ENCODE measurements at regions not wholly inside any gene's neighbourhood (a gene's known extent, or its start where the extent isn't known, plus 50 kb on each side); places are given as distances from the start of the nearest gene placed in this dataset.
"Not testable (repeated sequence)": the region's sequence is repeated elsewhere in the genome, so short reads cannot be mapped to it uniquely, and the experiment has no call there.

DNA sequence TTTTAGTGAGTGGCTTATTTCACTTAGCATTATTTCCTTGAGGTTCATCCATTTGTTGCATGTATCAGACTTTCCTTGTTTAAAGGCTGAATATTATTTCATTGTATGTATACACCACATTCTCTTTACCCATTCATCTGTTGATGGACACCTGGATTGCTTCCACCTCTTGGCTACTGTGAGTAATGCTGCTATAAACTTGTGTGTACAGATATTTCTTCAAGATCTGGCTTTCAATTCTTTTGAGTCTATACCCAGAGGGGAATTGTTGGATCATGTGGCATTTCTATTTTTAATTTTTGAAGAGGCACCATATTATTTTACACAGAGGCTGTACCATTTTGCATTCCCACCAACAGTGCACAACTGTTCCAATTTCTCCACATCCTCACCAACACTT is 313.5 kb downstream of the RPLP1 start:
- no peak for DNase-seq (ENCODE audit: low read depth)

DNA sequence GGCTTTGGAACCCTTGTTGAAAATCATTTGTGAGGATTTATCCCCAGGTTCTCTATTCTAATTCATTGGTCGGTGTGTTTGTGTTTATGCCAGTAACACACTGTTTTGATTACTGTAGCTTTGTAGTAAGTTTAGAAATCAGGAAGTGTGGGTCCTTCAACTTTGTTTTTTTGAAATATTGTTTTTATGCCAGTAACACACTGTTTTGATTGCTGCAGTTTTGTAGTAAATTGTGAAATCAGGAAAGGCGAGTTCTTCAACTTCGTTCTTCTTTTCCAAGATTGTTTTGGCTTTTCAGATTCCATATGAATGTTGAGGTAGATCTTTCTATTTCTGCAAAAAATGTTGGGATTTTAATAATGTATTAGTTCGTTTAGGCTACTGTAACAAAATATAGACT is 314.6 kb downstream of the RPLP1 start:
- no peak for DNase-seq (ENCODE audit: low read depth)

- DNase-seq (ENCODE audit: low read depth), result not testable (repeated sequence)
Observed at GRCh38 chr15:69769336-69769735, 316.7 kb downstream of the RPLP1 start.

DNA sequence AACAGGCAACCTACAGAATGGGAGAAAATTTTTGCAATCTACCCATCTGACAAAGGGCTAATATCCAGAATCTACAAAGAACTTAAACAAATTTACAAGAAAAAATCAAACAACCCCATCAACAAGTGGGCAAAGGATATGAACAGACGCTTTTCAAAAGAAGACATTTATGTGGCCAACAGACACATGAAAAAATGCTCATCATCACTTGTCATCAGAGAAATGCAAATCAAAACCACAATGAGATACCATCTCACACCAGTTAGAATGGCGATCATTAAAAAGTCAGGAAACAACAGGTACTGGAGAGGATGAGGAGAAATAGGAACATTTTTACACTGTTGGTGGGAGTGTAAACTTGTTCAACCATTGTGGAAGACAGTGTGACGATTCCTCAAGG is 321.6 kb downstream of the RPLP1 start:
- DNase-seq (ENCODE audit: low read depth), result not testable (repeated sequence)

DNA sequence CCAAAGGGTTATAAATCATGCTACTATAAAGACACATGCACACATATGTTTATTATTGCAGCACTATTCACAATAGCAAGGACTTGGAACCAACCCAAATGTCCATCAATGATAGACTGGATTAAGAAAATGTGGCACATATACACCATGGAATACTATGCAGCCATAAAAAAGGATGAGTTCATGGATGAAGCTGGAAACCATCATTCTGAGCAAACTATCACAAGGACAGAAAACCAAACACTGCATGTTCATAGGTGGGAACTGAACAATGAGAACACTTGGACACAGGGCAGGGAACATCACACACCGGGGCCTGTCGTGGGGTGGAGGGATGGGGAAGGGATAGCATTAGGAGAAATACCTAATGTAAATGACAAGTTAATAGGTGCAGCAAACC is 322.1 kb downstream of the RPLP1 start:
- not testable (repeated sequence) for DNase-seq (ENCODE audit: low read depth)

DNA sequence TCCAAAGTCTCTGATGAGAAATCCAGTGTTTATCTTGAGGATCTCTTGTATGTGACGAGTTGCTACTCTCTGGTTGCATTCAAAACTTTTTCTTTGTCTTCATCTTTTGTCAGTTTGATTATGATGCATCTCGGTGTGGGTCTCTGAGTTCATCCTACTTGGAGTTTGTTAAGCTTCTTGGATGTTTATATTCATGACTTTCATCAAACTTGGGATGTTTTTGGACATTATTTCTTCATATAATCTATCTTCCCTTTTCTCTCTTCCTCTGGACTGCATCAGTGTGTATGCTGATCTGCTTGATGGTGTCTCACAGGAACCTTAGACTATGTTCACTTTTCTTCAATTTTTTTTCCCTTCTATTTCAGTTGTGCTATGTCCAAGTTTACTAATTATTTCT is 320.4 kb downstream of the TLE3 start:
- DNase-seq (ENCODE audit: low read depth), result no peak

DNA sequence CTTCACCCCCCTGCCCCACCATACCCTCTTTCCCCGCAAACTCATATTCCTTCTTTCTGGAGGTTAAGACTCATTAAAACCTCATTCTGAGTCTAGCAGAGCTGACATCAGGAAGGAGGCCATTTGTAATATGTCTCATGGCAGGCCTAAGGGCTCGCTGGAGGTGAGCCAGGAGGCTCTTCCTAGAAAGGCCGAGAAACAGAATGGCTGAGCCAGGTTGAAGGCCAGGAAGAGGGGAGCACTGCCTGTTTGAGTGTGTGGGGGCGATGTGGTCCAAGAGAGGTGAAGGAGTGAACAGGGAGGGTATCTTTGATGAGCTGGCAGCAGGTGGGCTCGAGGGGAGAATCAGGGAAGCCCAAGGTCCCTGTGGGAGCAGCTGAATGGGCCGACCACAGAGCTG is 317.3 kb downstream of the TLE3 start:
- no peak for DNase-seq (ENCODE audit: low read depth)

GRCh38 chr15:69780981-69781380 is 316.7 kb downstream of the TLE3 start:
- DNase-seq (ENCODE audit: low read depth), result no peak

DNA sequence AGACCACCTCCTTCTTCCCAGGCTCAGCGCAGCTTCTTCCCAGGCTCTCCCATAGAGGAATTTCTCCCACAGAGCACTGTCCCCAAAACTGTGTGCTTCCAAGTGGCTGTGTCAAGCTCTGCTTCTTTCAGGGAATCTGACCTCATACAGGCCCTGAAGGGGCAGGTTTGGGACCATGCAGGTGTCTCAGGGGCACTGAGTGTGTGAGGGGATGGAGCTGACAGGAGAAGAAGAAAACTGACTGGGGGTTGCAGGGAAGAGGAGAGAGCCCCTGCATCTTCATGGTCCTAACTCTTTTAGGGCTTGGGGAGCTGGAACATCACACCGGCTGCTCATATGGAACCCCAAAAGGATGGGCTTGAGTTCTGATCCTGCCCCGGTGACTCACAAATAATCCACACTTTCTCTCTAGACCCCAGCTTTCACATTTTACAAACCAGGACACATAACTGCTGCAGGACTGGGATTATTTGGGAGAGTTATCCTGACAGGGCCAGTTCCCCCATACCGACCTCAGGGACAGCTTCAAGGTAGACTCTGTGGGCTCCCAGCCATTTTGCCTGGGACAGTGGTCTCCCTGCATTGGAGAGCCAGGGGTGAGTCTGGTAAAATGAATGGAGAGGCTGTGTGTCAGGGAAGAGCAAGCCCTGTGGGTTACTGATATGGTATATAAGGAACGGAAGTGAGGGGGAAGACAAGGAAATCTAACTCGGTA is 316.1 kb downstream of the TLE3 start:
- no peak for DNase-seq (ENCODE audit: low read depth)

DNA sequence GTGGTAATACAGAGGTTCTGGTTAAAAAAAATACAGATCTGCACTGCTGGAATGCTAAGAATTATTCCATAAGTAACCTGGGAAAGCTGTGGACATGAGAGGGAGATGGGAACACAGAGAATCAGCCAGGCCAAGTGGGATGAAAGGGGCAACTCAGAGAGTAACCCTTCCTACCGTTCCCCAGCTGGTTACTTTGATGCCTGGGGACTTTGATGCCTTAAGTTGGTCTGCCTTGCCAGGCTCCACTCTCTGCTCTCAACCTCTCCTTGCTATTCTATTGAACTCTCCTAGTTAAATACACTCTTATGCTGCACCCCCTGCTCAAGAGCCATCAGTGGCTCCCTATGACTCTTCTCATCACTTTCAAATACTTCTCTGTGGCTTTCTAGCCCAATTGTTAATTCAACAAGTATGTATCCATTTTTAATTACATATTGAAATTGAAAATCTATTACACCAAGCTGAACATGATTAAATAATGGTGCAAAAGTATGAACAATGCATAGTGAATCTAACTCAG is 315.5 kb downstream of the TLE3 start:
- DNase-seq (ENCODE audit: low read depth), result no peak

DNA sequence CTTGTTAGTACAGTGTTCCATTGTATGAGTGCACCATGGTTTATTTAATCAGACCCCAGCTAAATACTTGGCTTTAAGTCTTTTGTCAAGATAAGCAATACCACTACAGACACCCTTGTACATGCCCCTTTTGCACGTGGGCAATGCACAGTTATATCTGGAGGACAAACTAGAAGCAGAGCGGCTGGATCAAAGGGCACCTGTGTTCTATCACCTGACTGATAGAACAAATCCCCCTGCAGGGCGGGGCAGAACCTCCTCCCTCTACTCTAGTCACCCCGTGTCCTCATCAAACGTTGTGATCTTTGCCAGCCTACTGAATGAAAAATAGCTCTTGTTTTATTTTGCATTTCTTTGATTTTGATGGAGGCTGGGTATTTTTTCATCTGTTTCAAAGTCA is 314.9 kb downstream of the TLE3 start:
- no peak for DNase-seq (ENCODE audit: low read depth)

DNA sequence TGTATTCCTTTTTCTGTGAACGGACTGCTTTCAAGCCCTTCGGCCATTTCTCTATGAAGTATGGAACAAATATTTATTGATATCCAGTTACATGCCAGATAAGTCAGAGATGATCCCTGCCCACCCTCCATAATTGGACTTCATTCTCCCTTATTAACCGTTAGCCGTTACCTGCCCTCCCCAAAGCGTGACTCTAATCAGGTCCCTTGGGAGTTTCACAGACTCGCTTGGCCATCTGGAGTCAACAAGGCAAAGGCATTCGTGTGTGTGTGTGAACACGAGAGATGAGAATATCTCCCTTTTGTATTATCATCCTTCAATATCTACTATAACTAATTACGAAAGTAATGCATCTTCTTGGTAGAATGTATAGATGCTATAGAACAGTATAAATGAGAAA is 314.5 kb downstream of the TLE3 start:
- no peak for DNase-seq (ENCODE audit: low read depth)

- no peak for DNase-seq (ENCODE audit: low read depth)
Observed at GRCh38 chr15:69784798-69785566, 312.7 kb downstream of the TLE3 start.

DNA sequence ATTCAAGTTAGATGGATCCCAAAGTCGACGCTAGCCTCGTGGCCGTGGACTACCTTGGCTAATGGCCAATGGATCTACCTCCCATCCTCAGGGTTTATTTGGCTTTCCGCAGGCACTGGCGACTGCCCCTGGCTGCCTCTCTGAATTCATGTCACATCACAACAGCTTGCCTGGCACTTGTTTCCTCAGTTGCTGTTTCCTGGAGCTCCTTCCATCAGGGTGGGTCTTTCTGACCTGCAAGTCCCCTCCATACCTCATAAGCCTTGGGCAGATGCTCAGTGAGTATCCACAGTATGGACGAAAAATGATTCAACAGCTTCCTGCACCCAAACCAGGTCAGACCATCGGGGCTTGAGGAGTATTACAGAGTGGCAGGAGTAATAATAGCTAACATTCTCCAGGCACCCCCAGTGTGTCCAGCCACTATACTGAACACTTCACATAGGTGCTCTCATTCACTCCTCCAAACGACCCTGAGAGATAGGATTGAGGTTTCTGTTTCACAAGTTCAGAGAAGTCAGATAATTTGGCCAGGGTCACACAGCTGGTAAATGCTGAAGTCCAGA is 311.5 kb downstream of the TLE3 start:
- no peak for DNase-seq (ENCODE audit: low read depth)

GRCh38 chr15:69787791-69788190 is 309.9 kb downstream of the TLE3 start:
- no peak for DNase-seq (ENCODE audit: low read depth)

DNA sequence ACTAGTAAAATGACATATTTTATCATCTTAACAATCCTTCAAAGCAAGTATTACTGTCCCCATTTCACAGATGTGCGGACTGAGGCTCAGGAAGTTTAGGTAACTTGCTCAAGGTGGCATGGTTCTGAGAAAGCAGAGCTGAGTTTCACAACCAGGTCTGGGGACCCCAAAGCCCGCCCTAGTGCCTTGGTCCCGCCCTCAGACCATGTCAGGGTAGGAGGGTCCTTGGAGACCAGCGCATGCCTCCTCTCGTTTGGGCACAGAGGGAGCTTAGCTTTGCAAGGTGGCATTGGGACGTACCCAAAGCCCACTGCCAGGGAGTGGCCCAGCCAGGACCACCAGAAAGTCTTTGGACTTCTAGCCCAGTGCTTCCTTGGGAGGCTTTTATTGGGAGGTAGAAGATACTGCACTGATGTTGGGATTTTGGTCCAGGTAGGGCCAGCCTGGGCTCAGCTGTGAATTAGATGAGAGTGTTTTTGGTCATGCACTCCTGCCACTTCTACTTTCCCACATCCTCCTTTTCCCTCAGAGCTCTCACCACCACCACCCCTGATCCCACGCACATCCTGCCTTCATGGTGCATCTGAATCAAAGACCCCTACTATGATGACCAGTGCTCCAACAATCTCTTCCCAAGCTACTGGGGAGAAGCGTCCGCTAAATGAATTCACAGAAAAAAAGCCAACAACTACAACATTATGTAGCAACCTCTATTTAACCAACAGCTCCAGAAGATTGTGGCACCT is 307.9 kb downstream of the TLE3 start:
- no peak for DNase-seq (ENCODE audit: low read depth)

DNA sequence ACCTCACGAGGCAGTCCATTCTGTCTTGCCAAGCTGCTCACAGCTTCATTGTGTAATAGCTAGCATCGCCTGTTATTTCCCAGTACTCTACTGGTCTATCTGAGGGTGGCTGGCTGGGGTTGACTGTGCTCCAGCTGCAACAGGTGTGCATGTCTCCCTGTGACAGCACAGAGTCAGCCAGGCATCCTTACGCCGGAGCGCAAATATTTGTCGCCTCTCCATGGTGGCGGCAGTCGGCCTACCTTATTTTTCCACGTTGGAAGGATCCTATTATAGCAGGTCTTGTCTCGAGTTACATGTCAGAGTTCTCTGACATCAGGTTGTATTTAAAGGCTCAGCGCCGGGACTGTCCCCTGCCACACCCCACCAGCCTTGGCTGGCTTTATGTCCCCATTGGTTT is 307.1 kb downstream of the TLE3 start:
- DNase-seq (ENCODE audit: low read depth), result no peak

- DNase-seq (ENCODE audit: low read depth), result no peak
Observed at GRCh38 chr15:69792823-69793222, 304.9 kb downstream of the TLE3 start.

DNA sequence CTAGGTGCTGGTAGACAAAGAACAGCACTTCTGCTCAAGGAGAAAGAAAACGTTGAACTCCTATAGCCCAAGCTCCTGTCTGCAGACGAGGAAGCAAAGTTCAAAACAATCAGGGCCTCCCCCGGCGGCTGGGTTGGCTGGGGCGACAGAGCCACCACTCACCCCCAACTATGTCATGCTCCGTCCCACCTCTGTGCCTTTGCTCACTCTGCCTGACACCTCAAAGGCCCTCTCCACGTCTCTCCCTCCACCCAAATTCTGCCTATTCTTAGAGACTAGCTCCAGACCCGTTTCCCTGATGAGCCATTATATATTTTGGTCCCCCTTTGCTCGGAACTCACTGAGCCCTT is 304.3 kb downstream of the TLE3 start:
- no peak for DNase-seq (ENCODE audit: low read depth)

GRCh38 chr15:69793781-69794451 is 303.8 kb downstream of the TLE3 start:
- no peak for DNase-seq (ENCODE audit: low read depth)

GRCh38 chr15:69794645-69795469 is 302.9 kb downstream of the TLE3 start:
- DNase-seq (ENCODE audit: low read depth), result no peak
